SK-N-MC (cell line): ENCODE measurements at regions not wholly inside any gene's neighbourhood (a gene's known extent, or its start where the extent isn't known, plus 50 kb on each side); places are given as distances from the start of the nearest gene placed in this dataset.

ENCODE experiments used
- EZH2 ChIP-seq: fragments of 200-600 bp; sonication (generic); IDR thresholded peaks from one replicate; pipeline ENCODE4 v1.6.1; 2017; ENCODE audit warnings: antibody characterized with exemption
- POLR2AphosphoS5 ChIP-seq: IDR thresholded peaks from 2 replicates; pipeline ENCODE4 v1.6.1; 2012; ENCODE audit warnings: mild to moderate bottlenecking, low read depth, low read length, borderline replicate concordance

GRCh38 chr3:107894998-107895397, 195.8 kb downstream of the CD47 start:
- TF ChIP-seq EZH2, result no peak
- TF ChIP-seq POLR2AphosphoS5, result no peak
